Spinal cord (tissue), 9 donors: ENCODE measurements at regions not wholly inside any gene's neighbourhood (a gene's known extent, or its start where the extent isn't known, plus 50 kb on each side); places are given as distances from the start of the nearest gene placed in this dataset.
"Not testable (repeated sequence)": the region's sequence is repeated elsewhere in the genome, so short reads cannot be mapped to it uniquely, and the experiment has no call there.

Experiments used
- DNase-seq, 6 donors: peaks; one replicate each; pipeline versions ENCODE4 v3.0.0 to v3.0.0-alpha.2; 2013 to 2015; ENCODE audit warnings: low spot score in 6 of 6, low read depth in 4 of 6
- H3K27ac ChIP-seq: one replicate; pipeline ENCODE4 v1.5.1; 2013; ENCODE audit warnings: low read depth, low read length, control low read depth
- H3K27me3 ChIP-seq: one replicate; pipeline ENCODE4 v1.6.1; 2013; ENCODE audit warnings: low read length; ENCODE audit not compliant: control insufficient read depth, insufficient read depth
- H3K36me3 ChIP-seq: one replicate; pipeline ENCODE4 v1.6.1; 2013; ENCODE audit warnings: low read length; ENCODE audit not compliant: control insufficient read depth, insufficient read depth
- H3K4me1 ChIP-seq: one replicate; pipeline ENCODE4 v1.6.1; 2013; ENCODE audit warnings: low read length; ENCODE audit not compliant: control insufficient read depth, insufficient read depth
- H3K4me3 ChIP-seq: one replicate; pipeline ENCODE4 v1.5.1; 2013; ENCODE audit warnings: low read depth, low read length, control low read depth
- H3K9me3 ChIP-seq: one replicate; pipeline ENCODE4 v1.6.1; 2013; ENCODE audit warnings: low read length; ENCODE audit not compliant: control insufficient read depth, insufficient read depth
- WGBS: methylation state at CpG from one replicate; pipeline ENCODE4 v1.1.5; 2013; ENCODE audit warnings: missing lambda C conversion rate; ENCODE audit not compliant: insufficient coverage; 5-methylcytosine and 5-hydroxymethylcytosine counted together
- donor health status: healthy.

DNA sequence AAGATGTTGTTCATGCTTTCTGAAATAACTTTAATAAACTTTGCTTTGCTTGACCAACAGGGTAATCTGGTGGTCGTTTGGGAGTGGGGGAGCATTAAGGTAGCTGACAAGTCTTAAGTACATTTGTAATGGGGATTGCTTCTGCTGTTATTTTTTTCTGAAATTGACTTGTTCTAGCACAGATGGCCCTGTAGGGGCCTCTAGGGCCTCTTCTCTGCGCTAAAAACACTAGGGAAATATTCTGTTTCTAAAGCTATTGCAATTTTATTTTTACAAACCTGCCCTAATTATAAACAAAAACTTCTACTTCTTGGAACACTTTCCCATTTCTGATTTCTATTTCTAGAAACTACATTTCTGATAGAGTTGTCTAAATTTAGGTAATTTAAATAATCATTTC, 191.3 kb upstream of the KCNJ3 start:
- no peak overlapping the region for H3K4me3 ChIP-seq
- no peaks in the 10 kb centered on the region for H3K27me3 ChIP-seq
- H3K9me3 ChIP-seq, result no peaks in the 10 kb centered on the region
- no peaks in the 10 kb centered on the region for H3K36me3 ChIP-seq
- H3K27ac ChIP-seq, result no peak overlapping the region
- no CpG with 5 or more reads among the region's 2 CpGs for WGBS
- peak in 1 of 6 donors; percentile 20 for DNase-seq
- H3K4me1 ChIP-seq, result no peaks in the 10 kb centered on the region

DNA sequence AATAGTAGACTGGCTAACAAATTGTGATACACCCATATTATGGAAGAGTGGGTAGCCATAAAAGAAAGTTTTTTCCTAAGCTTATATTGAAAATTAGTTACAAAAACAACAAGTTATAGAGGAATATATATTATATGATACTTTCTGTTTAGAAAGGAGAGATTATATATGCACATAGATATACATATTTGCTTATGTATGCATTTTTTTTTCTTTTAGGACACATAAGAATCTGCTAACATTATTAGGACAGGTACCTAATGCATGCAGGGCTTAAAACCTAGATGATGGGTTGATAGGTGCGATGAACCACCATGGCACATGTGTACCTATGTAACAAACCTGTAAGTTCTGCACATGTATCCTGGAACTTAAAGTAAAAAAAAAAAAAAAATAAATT, 179.6 kb upstream of the KCNJ3 start:
- Histone ChIP-seq H3K4me3 (no peak overlapping the region), H3K27ac (no peak overlapping the region), H3K4me1 (no peaks in the 10 kb centered on the region), H3K9me3 (no peaks in the 10 kb centered on the region), H3K27me3 (no peaks in the 10 kb centered on the region), H3K36me3 (no peaks in the 10 kb centered on the region)
- WGBS, result no CpG with 5 or more reads among the region's 1 CpG
- no peak for DNase-seq

DNA sequence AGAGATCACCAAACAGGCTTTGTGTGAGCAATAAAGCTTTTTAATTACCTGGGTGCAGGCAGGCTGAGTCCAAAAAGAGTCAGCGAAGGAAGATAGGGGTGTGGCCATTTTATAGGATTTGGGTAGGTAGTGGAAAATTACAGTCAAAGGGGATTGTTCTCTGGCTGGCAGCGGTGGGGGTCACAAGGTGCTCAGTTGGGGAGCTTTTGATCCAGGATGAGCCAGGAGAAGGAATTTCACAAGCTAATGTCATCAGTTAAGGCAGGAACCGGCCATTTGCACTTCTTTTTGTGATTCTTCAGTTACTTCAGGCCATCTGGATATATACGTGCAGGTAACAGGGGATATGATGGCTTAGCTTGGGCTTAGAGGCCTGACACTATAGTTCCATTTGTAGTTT, 177.5 kb upstream of the KCNJ3 start:
- H3K4me1 ChIP-seq, H3K9me3 ChIP-seq, H3K36me3 ChIP-seq, H3K27me3 ChIP-seq, DNase-seq, H3K4me3 ChIP-seq, H3K27ac ChIP-seq: not testable (repeated sequence)
- WGBS, result 86% methylated on average over 4 of the region's 4 CpGs

DNA sequence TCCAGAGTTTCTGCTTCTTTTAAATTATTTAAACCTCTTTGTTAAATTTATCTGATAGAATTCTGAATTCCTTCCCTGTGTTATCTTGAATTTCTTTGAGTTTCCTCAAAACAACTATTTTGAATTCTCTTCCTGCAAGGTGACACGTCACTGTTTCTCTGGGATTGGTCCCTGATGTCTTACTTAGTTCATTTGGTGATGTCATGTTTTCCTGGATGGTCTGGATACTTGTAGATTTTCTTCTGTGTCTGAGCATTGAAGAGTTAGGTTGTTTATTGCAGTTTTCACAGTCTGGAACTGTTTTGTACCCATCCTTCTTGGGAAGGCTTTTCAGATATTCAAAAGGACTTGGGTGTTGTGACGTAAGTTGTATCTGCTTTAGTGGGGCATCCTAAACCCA, 172.3 kb upstream of the KCNJ3 start:
- Histone ChIP-seq H3K36me3 (no peaks in the 10 kb centered on the region), H3K27ac (no peak overlapping the region), H3K4me1 (no peaks in the 10 kb centered on the region), H3K4me3 (no peak overlapping the region), H3K27me3 (no peaks in the 10 kb centered on the region), H3K9me3 (peaks cover 2% of the 10 kb centered on the region)
- no peak for DNase-seq
- WGBS, result 100% methylated on average over 1 of the region's 2 CpGs

DNA sequence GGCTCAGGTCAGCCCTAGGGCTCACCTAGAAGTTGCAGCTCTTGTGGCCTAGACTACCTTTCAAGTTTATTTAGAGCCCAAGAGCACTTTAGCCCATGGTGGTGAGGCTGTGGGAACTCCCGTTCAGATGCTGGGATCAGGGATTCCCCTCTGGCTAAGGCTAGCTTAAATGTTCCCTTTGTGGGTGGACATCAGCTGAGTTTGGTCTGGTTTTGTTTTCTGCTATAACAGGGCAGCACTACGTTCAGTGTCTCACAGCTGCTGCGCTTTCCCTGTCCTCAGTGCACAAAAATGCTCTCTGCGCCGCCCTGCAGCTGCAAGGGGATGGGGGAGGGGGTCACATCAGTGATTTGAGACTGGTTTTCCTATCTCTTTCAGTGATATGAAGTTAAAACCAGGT, 170.5 kb upstream of the KCNJ3 start:
- no peak for DNase-seq
- H3K4me3 ChIP-seq, result no peak overlapping the region
- no peaks in the 10 kb centered on the region for H3K36me3 ChIP-seq
- H3K4me1 ChIP-seq, result no peaks in the 10 kb centered on the region
- H3K27me3 ChIP-seq, result no peaks in the 10 kb centered on the region
- 68% methylated on average over 2 of the region's 5 CpGs for WGBS
- H3K9me3 ChIP-seq, result peaks cover 2% of the 10 kb centered on the region
- no peak overlapping the region for H3K27ac ChIP-seq

DNA sequence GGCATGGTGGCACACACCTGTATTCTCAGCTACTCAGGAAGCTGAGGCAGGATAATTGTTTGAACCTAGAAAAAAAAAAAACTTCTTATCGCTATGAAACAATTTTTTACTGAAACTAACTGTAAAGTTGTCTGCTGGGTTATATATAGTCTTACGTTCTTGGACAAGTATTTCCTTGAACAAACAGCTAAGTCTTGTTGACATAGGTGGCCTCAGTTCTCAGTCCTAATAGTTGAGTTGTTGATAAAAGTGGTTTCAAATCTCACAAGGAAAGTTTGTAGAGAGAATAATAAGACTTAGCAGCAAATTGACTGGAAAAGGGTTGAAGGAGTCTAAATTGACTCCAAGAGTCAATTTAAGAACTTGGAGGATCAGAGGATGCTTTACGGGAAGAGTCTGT, 166.5 kb upstream of the KCNJ3 start:
- DNase-seq, result no peak
- Histone ChIP-seq H3K4me3 (no peak overlapping the region), H3K27me3 (no peaks in the 10 kb centered on the region), H3K36me3 (no peaks in the 10 kb centered on the region), H3K9me3 (peaks cover under 1% of the 10 kb centered on the region), H3K27ac (no peak overlapping the region), H3K4me1 (no peaks in the 10 kb centered on the region)
- 86% methylated on average over 1 of the region's 3 CpGs for WGBS

DNA sequence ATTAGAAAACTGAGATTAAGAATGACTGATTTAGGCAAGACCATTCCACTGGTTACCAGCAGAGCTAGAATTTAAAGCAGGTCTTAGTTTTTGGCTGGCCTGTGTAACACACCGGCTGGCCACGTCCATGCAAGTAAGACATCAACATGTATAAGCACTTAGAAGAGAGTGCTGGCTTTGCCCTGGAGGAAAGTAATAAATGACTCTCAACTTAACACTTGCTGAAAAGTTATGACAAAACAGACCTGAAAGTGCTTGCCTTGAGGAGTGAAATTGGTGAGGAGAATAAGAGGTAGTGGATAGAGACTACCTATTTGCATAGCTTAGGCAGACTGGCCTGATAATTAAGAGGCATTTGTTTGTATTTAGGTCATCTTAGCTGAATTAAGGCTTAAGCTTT, 165.7 kb upstream of the KCNJ3 start:
- H3K27ac ChIP-seq, result no peak overlapping the region
- H3K4me3 ChIP-seq, result no peak overlapping the region
- no peak for DNase-seq
- no peaks in the 10 kb centered on the region for H3K4me1 ChIP-seq
- H3K27me3 ChIP-seq, result no peaks in the 10 kb centered on the region
- 70% methylated on average over 2 of the region's 2 CpGs for WGBS
- no peaks in the 10 kb centered on the region for H3K36me3 ChIP-seq
- H3K9me3 ChIP-seq, result no peaks in the 10 kb centered on the region

DNA sequence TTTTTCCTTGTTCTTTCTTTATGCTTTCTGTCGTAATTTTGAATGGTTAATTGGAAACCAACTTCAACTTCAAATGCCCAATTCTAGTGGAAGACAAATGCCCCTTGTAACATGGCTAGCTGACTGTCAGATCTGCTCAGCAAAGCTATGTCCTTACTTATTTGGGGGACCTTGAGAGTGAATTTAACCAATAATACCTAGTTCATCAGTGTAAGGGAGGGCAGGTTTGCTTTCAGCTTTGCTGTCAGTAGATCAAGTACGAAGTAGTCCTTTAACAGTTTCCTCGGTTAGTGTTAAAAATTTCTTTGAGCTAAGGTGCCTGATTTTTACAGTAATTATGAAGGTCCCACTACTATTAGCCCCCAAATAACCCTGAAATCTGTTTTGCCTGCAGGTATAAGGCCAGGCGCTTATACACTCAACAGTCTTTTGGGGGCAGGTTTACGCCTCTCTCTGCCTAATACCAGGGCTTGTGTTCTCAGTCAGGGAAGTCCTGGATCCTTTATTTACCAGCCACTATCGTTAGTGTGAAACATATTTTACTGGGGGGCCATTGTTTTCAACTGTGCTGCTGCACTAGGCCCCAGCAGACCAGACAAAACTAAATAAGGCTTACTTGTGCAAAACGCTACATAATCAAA, 165.1 kb upstream of the KCNJ3 start:
- no peaks in the 10 kb centered on the region for H3K27me3 ChIP-seq
- no peaks in the 10 kb centered on the region for H3K9me3 ChIP-seq
- H3K36me3 ChIP-seq, result no peaks in the 10 kb centered on the region
- H3K27ac ChIP-seq, result no peak overlapping the region
- 87% methylated on average over 3 of the region's 7 CpGs for WGBS
- DNase-seq, result no peak
- H3K4me1 ChIP-seq, result no peaks in the 10 kb centered on the region
- no peak overlapping the region for H3K4me3 ChIP-seq

DNA sequence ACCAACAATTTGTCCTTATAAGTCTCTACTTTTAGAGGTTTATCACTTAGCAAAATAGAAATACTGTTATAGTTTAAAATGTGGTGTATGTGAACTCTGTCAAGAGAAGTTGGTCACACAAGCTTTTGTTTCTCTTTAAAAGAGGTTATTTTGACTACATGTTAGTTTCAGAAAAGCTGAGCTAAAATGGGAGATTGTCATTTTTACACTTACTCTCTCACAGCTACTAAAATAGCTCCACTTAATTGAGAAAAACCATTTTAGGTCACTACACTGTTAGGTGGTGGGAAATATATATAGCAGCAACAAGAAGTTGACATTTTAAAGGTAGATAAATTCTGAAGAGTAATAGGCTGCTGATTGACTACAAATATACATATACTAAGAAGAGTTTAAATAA, 161.5 kb upstream of the KCNJ3 start:
- H3K36me3 ChIP-seq, result no peaks in the 10 kb centered on the region
- no peaks in the 10 kb centered on the region for H3K27me3 ChIP-seq
- no peak overlapping the region for H3K27ac ChIP-seq
- no peaks in the 10 kb centered on the region for H3K4me1 ChIP-seq
- no peaks in the 10 kb centered on the region for H3K9me3 ChIP-seq
- no peak for DNase-seq
- H3K4me3 ChIP-seq, result no peak overlapping the region

DNA sequence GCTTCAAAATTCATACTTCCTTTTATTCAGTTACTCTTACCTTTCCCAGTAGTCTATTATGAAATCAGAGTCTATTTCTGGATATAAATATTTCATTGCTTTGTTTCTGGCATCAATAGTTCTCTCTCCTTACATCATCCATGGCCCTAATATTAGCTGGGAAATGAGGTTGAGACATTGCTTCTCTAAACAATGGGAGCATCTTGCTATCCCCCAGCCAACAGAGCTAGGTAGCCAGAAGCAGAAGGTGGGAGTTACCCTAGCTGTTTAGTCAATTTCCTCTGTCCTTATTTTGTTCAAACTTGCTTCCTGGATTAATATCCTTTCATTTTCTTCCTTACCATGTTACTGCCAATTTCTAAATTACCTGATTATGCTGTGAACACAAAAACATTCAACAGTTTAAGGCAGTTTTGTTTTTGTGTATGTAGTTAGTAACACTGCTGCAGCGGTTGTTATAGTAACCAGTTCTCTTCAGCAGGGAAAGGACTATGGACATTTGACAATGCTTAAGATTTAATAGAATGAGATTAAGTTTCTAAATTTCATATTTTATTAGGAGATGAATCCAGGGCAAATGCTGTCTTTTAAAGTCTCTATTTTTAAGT, 160.5 kb upstream of the KCNJ3 start:
- WGBS, result no CpG with 5 or more reads among the region's 1 CpG
- no peaks in the 10 kb centered on the region for H3K4me1 ChIP-seq
- DNase-seq, result peak in 3 of 6 donors; percentile 11 to 70 (median 17)
- no peaks in the 10 kb centered on the region for H3K9me3 ChIP-seq
- no peaks in the 10 kb centered on the region for H3K27me3 ChIP-seq
- H3K36me3 ChIP-seq, result no peaks in the 10 kb centered on the region
- H3K4me3 ChIP-seq, result no peak overlapping the region
- H3K27ac ChIP-seq, result no peak overlapping the region
